ENCODE measurements at regions not wholly inside any gene's neighbourhood (a gene's known extent, or its start where the extent isn't known, plus 50 kb on each side); places are given as distances from the start of the nearest gene placed in this dataset.

GRCh38 chr7:63012633-63013183, 985.9 kb upstream of the ZNF722 start:
- TF ChIP-seq POLR2AphosphoS5 (IDR thresholded peaks at IDR 0.05; ENCODE audit: low read depth, low read length): no peak
- no peak for TF ChIP-seq CTCF (IDR thresholded peaks at IDR 0.05)
- TF ChIP-seq REST (IDR thresholded peaks at IDR 0.05; ENCODE audit: insufficient read depth in 1 of 2, low read depth in 2 of 2, low read length in 1 of 2): no peak
